Activated B cell treated with CpG ODN at 0.5 μM for 24 hours (primary cell): ENCODE measurements at regions not wholly inside any gene's neighbourhood (a gene's known extent, or its start where the extent isn't known, plus 50 kb on each side); places are given as distances from the start of the nearest gene placed in this dataset.

Experiments
- ATAC-seq: fragments of 200-7000 bp; cut with Tn5 transposase; one replicate; pipeline ENCODE4 v1.10.0; 2021; ENCODE audit warnings: low read depth, mild to moderate bottlenecking, moderate library complexity
- CTCF ChIA-PET: fragments of 350-600 bp; sonication (Branson Sonifier 250); formaldehyde crosslinking; loops from one replicate; lab custom pipeline; 2021; ENCODE audit warnings: antibody characterized with exemption; lab: Charles Lee
- POLR2A ChIA-PET: fragments of 350-600 bp; sonication (Branson Sonifier 250); formaldehyde crosslinking; loops from one replicate; lab custom pipeline; 2021; ENCODE audit warnings: antibody characterized with exemption; lab: Charles Lee
- DNase-seq: peaks from one replicate; pipeline ENCODE4 v3.0.0; 2022
- H3K27ac Mint-ChIP-seq: one replicate; pipeline ENCODE4 v1.8.0; 2020; ENCODE audit warnings: mixed read lengths
- H3K27me3 Mint-ChIP-seq: one replicate; pipeline ENCODE4 v1.8.0; 2021; ENCODE audit warnings: mixed read lengths
- H3K36me3 Mint-ChIP-seq: one replicate; pipeline ENCODE4 v1.8.0; 2021; ENCODE audit warnings: low read depth, mixed read lengths
- H3K4me1 Mint-ChIP-seq: one replicate; pipeline ENCODE4 v1.8.0; 2021; ENCODE audit warnings: mixed read lengths
- H3K4me3 Mint-ChIP-seq: one replicate; pipeline ENCODE4 v1.8.0; 2020; ENCODE audit warnings: mild to moderate bottlenecking, mixed read lengths
- H3K9me3 Mint-ChIP-seq: one replicate; pipeline ENCODE4 v1.8.0; 2020; ENCODE audit warnings: mixed read lengths
- CTCF ChIP-seq: fragments of 200-600 bp; IDR thresholded peaks from one replicate; pipeline ENCODE4 v1.8.0; 2022; ENCODE audit warnings: antibody characterized with exemption, mild to moderate bottlenecking
- intact Hi-C: fragments of 100-400 bp; cut with micrococcal nuclease; formaldehyde crosslinking; loops from one replicate; pipeline ENCODE4 v1.15.1; 2024

- ATAC-seq (no peak), DNase-seq (no peak)
- POLR2A ChIA-PET = no interaction called here
- Mint-ChIP-seq H3K9me3 (no peaks in the 10 kb centered on the region), H3K36me3 (no peaks in the 10 kb centered on the region), H3K4me1 (no peaks in the 10 kb centered on the region), H3K27ac (no peak overlapping the region), H3K27me3 (no peaks in the 10 kb centered on the region), H3K4me3 (no peak overlapping the region)
- no peak for TF ChIP-seq CTCF
- CTCF ChIA-PET = no interaction called here
- intact Hi-C loops = no loop called here
Observed at GRCh38 chr18:11251229-11251890, 102.0 kb upstream of the PIEZO2 start.

DNA sequence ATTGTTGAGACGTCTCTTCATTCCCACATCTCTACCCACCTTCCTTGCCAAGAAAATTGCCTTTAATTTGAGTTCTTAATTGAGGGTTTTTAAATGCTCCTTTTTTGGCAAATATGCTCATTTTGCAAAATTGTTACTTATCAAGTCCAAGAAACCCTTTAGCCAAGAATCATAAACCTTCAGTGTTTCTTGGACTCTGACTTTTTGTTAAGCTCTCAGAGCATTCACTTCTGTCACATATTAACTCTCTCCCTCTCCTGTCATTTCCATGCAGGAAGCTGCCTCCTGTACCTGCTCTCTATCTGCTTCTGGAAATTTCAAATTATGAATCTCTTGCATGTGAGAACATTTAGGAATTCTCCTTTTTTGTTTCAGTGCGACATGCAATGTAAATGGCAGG lies 100.0 kb upstream of the PIEZO2 start:
- intact Hi-C loops = no loop called here
- Mint-ChIP-seq H3K27me3 (no peaks in the 10 kb centered on the region), H3K36me3 (no peaks in the 10 kb centered on the region), H3K27ac (no peak overlapping the region), H3K4me3 (no peak overlapping the region), H3K4me1 (no peaks in the 10 kb centered on the region), H3K9me3 (no peaks in the 10 kb centered on the region)
- no peak for DNase-seq
- no peak for ATAC-seq
- ChIA-PET CTCF (no interaction called here), POLR2A (no interaction called here)
- no peak for TF ChIP-seq CTCF

- ChIA-PET POLR2A (no interaction called here), CTCF (no interaction called here)
- no peaks in the 10 kb centered on the region for H3K27me3 Mint-ChIP-seq
- intact Hi-C loops = no loop called here
- H3K27ac Mint-ChIP-seq = no peak overlapping the region
- no peak for TF ChIP-seq CTCF
- H3K36me3 Mint-ChIP-seq = no peaks in the 10 kb centered on the region
- no peaks in the 10 kb centered on the region for H3K4me1 Mint-ChIP-seq
- no peak for ATAC-seq
- H3K9me3 Mint-ChIP-seq = no peaks in the 10 kb centered on the region
- no peak overlapping the region for H3K4me3 Mint-ChIP-seq
- DNase-seq = no peak
Observed at GRCh38 chr18:11247381-11247970, 98.1 kb upstream of the PIEZO2 start.

GRCh38 chr18:11246495-11247300 lies 97.3 kb upstream of the PIEZO2 start:
- ChIA-PET CTCF (no interaction called here), POLR2A (no interaction called here)
- Mint-ChIP-seq H3K4me3 (no peak overlapping the region), H3K27ac (no peak overlapping the region), H3K27me3 (no peaks in the 10 kb centered on the region), H3K36me3 (no peaks in the 10 kb centered on the region), H3K4me1 (no peaks in the 10 kb centered on the region), H3K9me3 (no peaks in the 10 kb centered on the region)
- DNase-seq (no peak), ATAC-seq (no peak)
- TF ChIP-seq CTCF = no peak
- intact Hi-C loops = no loop called here

DNA sequence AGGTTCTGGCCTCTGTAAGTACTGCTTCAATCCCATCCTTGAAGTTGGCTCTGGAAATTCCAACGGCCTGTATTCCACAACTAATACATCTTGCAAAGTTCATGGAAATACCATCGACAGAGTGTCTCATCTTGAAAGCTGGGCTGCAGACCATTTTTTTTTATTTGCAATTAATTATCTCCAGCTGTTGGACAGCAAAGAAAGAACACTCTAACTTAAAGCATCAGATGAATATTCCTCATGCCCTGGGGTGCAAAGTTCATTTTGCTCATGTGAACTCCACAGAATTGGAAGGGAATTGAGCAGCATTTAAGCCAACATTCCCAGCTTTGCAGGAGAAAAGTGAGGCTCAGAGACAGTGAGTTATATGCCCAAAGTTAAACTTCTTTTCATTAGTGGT lies 96.5 kb upstream of the PIEZO2 start:
- no peaks in the 10 kb centered on the region for H3K9me3 Mint-ChIP-seq
- TF ChIP-seq CTCF = no peak
- H3K27me3 Mint-ChIP-seq = no peaks in the 10 kb centered on the region
- ChIA-PET CTCF (no interaction called here), POLR2A (no interaction called here)
- no peaks in the 10 kb centered on the region for H3K4me1 Mint-ChIP-seq
- intact Hi-C loops = no loop called here
- H3K4me3 Mint-ChIP-seq = no peak overlapping the region
- H3K27ac Mint-ChIP-seq = no peak overlapping the region
- ATAC-seq = no peak
- H3K36me3 Mint-ChIP-seq = no peaks in the 10 kb centered on the region
- no peak for DNase-seq
